ENCODE measurements at regions not wholly inside any gene's neighbourhood (a gene's known extent, or its start where the extent isn't known, plus 50 kb on each side); places are given as distances from the start of the nearest gene placed in this dataset.

GRCh38 chr21:20301395-20301794, 696.8 kb upstream of the NCAM2 start:
- H3K4me1 ChIP-seq (ENCODE audit: low read depth), result no peaks in the 10 kb centered on the region
- no peak for DNase-seq
- intact Hi-C loops (cut with DNase I, micrococcal nuclease), result no loop called here
- no peak overlapping the region for H3K4me3 ChIP-seq
- ATAC-seq, result no peak
- no peak for TF ChIP-seq CTCF (IDR thresholded peaks at IDR 0.05)
- no peaks in the 10 kb centered on the region for H3K36me3 ChIP-seq (ENCODE audit: low read depth)
- no peaks in the 10 kb centered on the region for H3K9me3 ChIP-seq

GRCh38 chr21:20302084-20302483, 696.1 kb upstream of the NCAM2 start:
- Histone ChIP-seq H3K36me3 (ENCODE audit: low read depth) (no peaks in the 10 kb centered on the region), H3K4me3 (no peak overlapping the region), H3K4me1 (ENCODE audit: low read depth) (no peaks in the 10 kb centered on the region), H3K9me3 (no peaks in the 10 kb centered on the region)
- intact Hi-C loops (cut with DNase I, micrococcal nuclease), result no loop called here
- TF ChIP-seq CTCF (IDR thresholded peaks at IDR 0.05), result no peak
- DNase-seq (no peak), ATAC-seq (no peak)

- no peak for ATAC-seq
- TF ChIP-seq CTCF (IDR thresholded peaks at IDR 0.05), result no peak
- intact Hi-C loops (cut with DNase I, micrococcal nuclease), result no loop called here
- Histone ChIP-seq H3K4me3 (no peak overlapping the region), H3K9me3 (no peaks in the 10 kb centered on the region), H3K4me1 (ENCODE audit: low read depth) (no peaks in the 10 kb centered on the region), H3K36me3 (ENCODE audit: low read depth) (no peaks in the 10 kb centered on the region)
- no peak for DNase-seq
Observed at GRCh38 chr21:20306836-20307235, 691.4 kb upstream of the NCAM2 start.

- H3K36me3 ChIP-seq (ENCODE audit: low read depth), result no peaks in the 10 kb centered on the region
- H3K4me3 ChIP-seq, result no peak overlapping the region
- H3K9me3 ChIP-seq, result no peaks in the 10 kb centered on the region
- ATAC-seq, result no peak
- intact Hi-C loops (cut with DNase I, micrococcal nuclease), result no loop called here
- DNase-seq, result no peak
- TF ChIP-seq CTCF (IDR thresholded peaks at IDR 0.05), result no peak
- H3K4me1 ChIP-seq (ENCODE audit: low read depth), result no peaks in the 10 kb centered on the region
Observed at GRCh38 chr21:20308586-20309315, 689.5 kb upstream of the NCAM2 start.

- intact Hi-C loops (cut with DNase I, micrococcal nuclease), result no loop called here
- H3K4me1 ChIP-seq (ENCODE audit: low read depth), result no peaks in the 10 kb centered on the region
- no peak for DNase-seq
- no peaks in the 10 kb centered on the region for H3K36me3 ChIP-seq (ENCODE audit: low read depth)
- no peak for TF ChIP-seq CTCF (IDR thresholded peaks at IDR 0.05)
- no peak for ATAC-seq
- no peak overlapping the region for H3K4me3 ChIP-seq
- H3K9me3 ChIP-seq, result peaks cover 4% of the 10 kb centered on the region
Observed at GRCh38 chr21:20311234-20311787, 686.9 kb upstream of the NCAM2 start.
